Liver (tissue), 3 donors: ENCODE measurements at regions not wholly inside any gene's neighbourhood (a gene's known extent, or its start where the extent isn't known, plus 50 kb on each side); places are given as distances from the start of the nearest gene placed in this dataset.

Experiments used
- CTCF ChIP-seq: fragments of 150-350 bp; IDR thresholded peaks from 2 replicates; pipeline ENCODE4 v1.5.1; 2017; ENCODE audit warnings: improper control_type of control experiment, low read depth, low read length; ENCODE audit not compliant: missing input control
- EGR1 ChIP-seq, 2 donors: IDR thresholded peaks; 2 replicates each; pipeline ENCODE4 v1.6.1; 2016 to 2018; ENCODE audit warnings: antibody characterized with exemption in 2 of 2, low read depth in 2 of 2
- FOXA1 ChIP-seq: IDR thresholded peaks from 2 replicates; pipeline ENCODE4 v1.6.1; 2016; ENCODE audit warnings: antibody characterized with exemption
- RAD21 ChIP-seq, 2 donors: IDR thresholded peaks; 2 replicates each; pipeline ENCODE4 v1.6.1; 2016; ENCODE audit warnings: antibody characterized with exemption in 2 of 2, mild to moderate bottlenecking in 2 of 2
- REST ChIP-seq: IDR thresholded peaks from 2 replicates; pipeline ENCODE4 v1.6.1; 2016; ENCODE audit warnings: antibody characterized with exemption, mild to moderate bottlenecking
- RXRA ChIP-seq, 2 donors: IDR thresholded peaks; 2 replicates each; pipeline ENCODE4 v1.6.1; 2017 to 2018; ENCODE audit warnings: antibody characterized with exemption in 2 of 2, mild to moderate bottlenecking in 1 of 2
- SP1 ChIP-seq: IDR thresholded peaks from 2 replicates; pipeline ENCODE4 v1.6.1; 2018; ENCODE audit warnings: antibody characterized with exemption, mild to moderate bottlenecking
- TAF1 ChIP-seq: conservative IDR thresholded peaks from 2 replicates; pipeline ENCODE4 v1.6.1; 2016; ENCODE audit warnings: antibody characterized with exemption, mild to moderate bottlenecking
- YY1 ChIP-seq: IDR thresholded peaks from 2 replicates; pipeline ENCODE4 v1.6.1; 2016; ENCODE audit warnings: antibody characterized with exemption, mild to moderate bottlenecking
- TF ChIP-seq, protein P1 (sequence below): IDR thresholded peaks from 2 replicates; pipeline ENCODE4 v1.6.1; 2016; ENCODE audit warnings: antibody characterized with exemption
- donor health status: healthy.
- donor health status: healthy.

DNA sequence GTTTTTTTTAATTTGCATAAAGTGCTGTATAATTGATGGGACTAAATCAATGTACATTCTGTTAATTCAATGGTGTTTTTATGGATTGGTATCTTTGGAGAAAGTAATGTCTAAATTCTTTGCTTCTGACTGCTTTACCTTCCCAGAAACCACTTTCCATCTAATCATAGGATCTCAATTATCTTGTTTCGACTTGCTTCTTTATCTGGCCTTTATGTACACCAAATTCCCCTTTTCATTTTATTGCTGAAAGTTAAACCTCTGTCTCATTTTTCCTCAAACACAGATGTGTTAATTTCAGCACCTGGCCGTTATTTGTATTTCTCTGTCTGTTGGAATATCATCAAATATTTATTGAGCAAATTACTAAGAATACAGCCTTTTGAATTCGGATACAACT lies 287.3 kb upstream of the GBE1 start:
- TF ChIP-seq YY1 = no peak
- TF ChIP-seq CTCF = no peak
- TF ChIP-seq TAF1 = no peak
- TF ChIP-seq REST = no peak
- TF ChIP-seq EGR1 (IDR thresholded peaks at IDR 0.05; ENCODE audit: low read depth in 2 of 2) = no peak
- TF ChIP-seq SP1 = no peak
- TF ChIP-seq, protein P1, sequence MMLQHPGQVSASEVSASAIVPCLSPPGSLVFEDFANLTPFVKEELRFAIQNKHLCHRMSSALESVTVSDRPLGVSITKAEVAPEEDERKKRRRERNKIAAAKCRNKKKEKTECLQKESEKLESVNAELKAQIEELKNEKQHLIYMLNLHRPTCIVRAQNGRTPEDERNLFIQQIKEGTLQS = no peak
- TF ChIP-seq RXRA (IDR thresholded peaks at IDR 0.05) = no peak
- no peak for TF ChIP-seq RAD21 (IDR thresholded peaks at IDR 0.05)
- TF ChIP-seq FOXA1 = no peak
